HEK293 (cell line): ENCODE measurements at regions not wholly inside any gene's neighbourhood (a gene's known extent, or its start where the extent isn't known, plus 50 kb on each side); places are given as distances from the start of the nearest gene placed in this dataset.
A peak's percentile ranks its signal among the peaks of the same experiment; 100 is the strongest.

Source experiments
- CTCF ChIA-PET: fragments of 350-600 bp; formaldehyde crosslinking; extraction: SDS; loops from one replicate; lab custom pipeline; 2021; ENCODE audit warnings: antibody characterized with exemption; lab: Yijun Ruan, JAX
- POLR2A ChIA-PET: fragments of 300-600 bp; formaldehyde crosslinking; extraction: SDS; loops from one replicate; lab custom pipeline; 2020; ENCODE audit warnings: antibody characterized with exemption, inconsistent platforms; lab: Yijun Ruan, JAX
- H3K27ac ChIP-seq: fragments of 200-500 bp; sonication (Bioruptor generic); 2 replicates; pipeline ENCODE4 v1.5.1; 2014; ENCODE audit warnings: low read depth, low read length, control low read depth, inconsistent platforms; ENCODE audit errors: extremely low read depth
- H3K36me3 ChIP-seq, 2 experiments: fragments of 200-500 bp in 1 of 2; sonication (Bioruptor generic) in 1 of 2; 1 replicate in 1 of 2; 2 replicates in 1 of 2; pipeline ENCODE4 v1.5.1; 2014 to 2017; ENCODE audit warnings: inconsistent platforms in 2 of 2, low read length in 2 of 2; ENCODE audit not compliant: control insufficient read depth in 2 of 2, insufficient read depth in 1 of 2
- H3K4me1 ChIP-seq: fragments of 200-500 bp; sonication (Bioruptor generic); 2 replicates; pipeline ENCODE4 v1.5.1; 2014; ENCODE audit warnings: mild to moderate bottlenecking, low read length, inconsistent platforms; ENCODE audit not compliant: control insufficient read depth, insufficient read depth
- H3K4me3 ChIP-seq: 2 replicates; pipeline ENCODE4 v1.5.1; 2011; ENCODE audit warnings: low read depth, mild to moderate bottlenecking, control low read depth, low read length, moderate library complexity
- H3K9me3 ChIP-seq: fragments of 200-500 bp; sonication (Bioruptor generic); 2 replicates; pipeline ENCODE4 v1.5.1; 2014; ENCODE audit warnings: low read depth, low read length, inconsistent platforms; ENCODE audit not compliant: control insufficient read depth, insufficient read depth
- CTCF ChIP-seq: fragments of 450-650 bp; formaldehyde crosslinking; IDR thresholded peaks from 2 replicates; pipeline ENCODE4 v1.5.1; 2016; ENCODE audit warnings: missing biosample characterization, missing genetic modification characterization
- MEIS1 ChIP-seq: sonication (generic); formaldehyde crosslinking; IDR thresholded peaks from 2 replicates; pipeline ENCODE4 v1.8.1; 2022; ENCODE audit warnings: missing genetic modification reagents, mild to moderate bottlenecking, borderline replicate concordance
- TRIM28 ChIP-seq: IDR thresholded peaks from 2 replicates; pipeline ENCODE4 v1.6.1; 2011; ENCODE audit warnings: low read length, control low read depth, borderline replicate concordance
- ZBTB17 ChIP-seq: fragments of 450-650 bp; formaldehyde crosslinking; IDR thresholded peaks from 2 replicates; pipeline ENCODE4 v1.5.1; 2016; ENCODE audit warnings: missing biosample characterization, missing genetic modification characterization
- ZFP69B ChIP-seq: fragments of 450-650 bp; formaldehyde crosslinking; IDR thresholded peaks from 2 replicates; pipeline ENCODE4 v1.5.1; 2016; ENCODE audit warnings: missing biosample characterization, missing genetic modification characterization
- ZNF133 ChIP-seq: fragments of 450-650 bp; formaldehyde crosslinking; IDR thresholded peaks from 2 replicates; pipeline ENCODE4 v1.5.1; 2016; ENCODE audit warnings: missing biosample characterization, missing genetic modification characterization
- ZNF184 ChIP-seq: fragments of 450-650 bp; IDR thresholded peaks from 2 replicates; pipeline ENCODE4 v1.5.1; 2018; ENCODE audit warnings: missing biosample characterization, mild to moderate bottlenecking, missing genetic modification characterization
- ZNF211 ChIP-seq: fragments of 450-650 bp; formaldehyde crosslinking; IDR thresholded peaks from 2 replicates; pipeline ENCODE4 v1.5.1; 2016; ENCODE audit warnings: low read depth, missing biosample characterization, missing genetic modification characterization
- ZNF37A ChIP-seq: fragments of 450-650 bp; IDR thresholded peaks from 2 replicates; pipeline ENCODE4 v1.5.1; 2018; ENCODE audit warnings: missing biosample characterization, missing genetic modification characterization
- ZNF416 ChIP-seq: fragments of 450-650 bp; formaldehyde crosslinking; IDR thresholded peaks from 2 replicates; pipeline ENCODE4 v1.5.1; 2016; ENCODE audit warnings: missing biosample characterization, missing genetic modification characterization
- ZNF510 ChIP-seq: fragments of 450-650 bp; formaldehyde crosslinking; IDR thresholded peaks from 2 replicates; pipeline ENCODE4 v1.5.1; 2018; ENCODE audit warnings: mild to moderate bottlenecking, missing genetic modification characterization, missing biosample characterization; ENCODE audit not compliant: insufficient replicate concordance
- ZNF654 ChIP-seq: fragments of 450-650 bp; formaldehyde crosslinking; IDR thresholded peaks from 2 replicates; pipeline ENCODE4 v1.5.1; 2016; ENCODE audit warnings: low read depth, missing biosample characterization, missing genetic modification characterization
- ZSCAN30 ChIP-seq: fragments of 450-650 bp; IDR thresholded peaks from 2 replicates; pipeline ENCODE4 v1.5.1; 2018; ENCODE audit warnings: missing biosample characterization, mild to moderate bottlenecking, missing genetic modification characterization, moderate library complexity
- TF ChIP-seq, protein P1 (sequence below): fragments of 450-650 bp; formaldehyde crosslinking; IDR thresholded peaks from 2 replicates; pipeline ENCODE4 v1.5.1; 2016; ENCODE audit warnings: missing biosample characterization, missing genetic modification characterization, low read depth
- TF ChIP-seq, protein P2 (sequence below): fragments of 450-650 bp; formaldehyde crosslinking; IDR thresholded peaks from 2 replicates; pipeline ENCODE4 v1.5.1; 2017; ENCODE audit warnings: missing biosample characterization, missing genetic modification characterization
- TF ChIP-seq, protein P3 (sequence below): fragments of 450-650 bp; formaldehyde crosslinking; IDR thresholded peaks from 2 replicates; pipeline ENCODE4 v1.5.1; 2016; ENCODE audit warnings: missing biosample characterization, missing genetic modification characterization

GRCh38 chr20:22682381-22682780 lies 98.0 kb upstream of the FOXA2 start (continued):
- TF ChIP-seq, protein P1, sequence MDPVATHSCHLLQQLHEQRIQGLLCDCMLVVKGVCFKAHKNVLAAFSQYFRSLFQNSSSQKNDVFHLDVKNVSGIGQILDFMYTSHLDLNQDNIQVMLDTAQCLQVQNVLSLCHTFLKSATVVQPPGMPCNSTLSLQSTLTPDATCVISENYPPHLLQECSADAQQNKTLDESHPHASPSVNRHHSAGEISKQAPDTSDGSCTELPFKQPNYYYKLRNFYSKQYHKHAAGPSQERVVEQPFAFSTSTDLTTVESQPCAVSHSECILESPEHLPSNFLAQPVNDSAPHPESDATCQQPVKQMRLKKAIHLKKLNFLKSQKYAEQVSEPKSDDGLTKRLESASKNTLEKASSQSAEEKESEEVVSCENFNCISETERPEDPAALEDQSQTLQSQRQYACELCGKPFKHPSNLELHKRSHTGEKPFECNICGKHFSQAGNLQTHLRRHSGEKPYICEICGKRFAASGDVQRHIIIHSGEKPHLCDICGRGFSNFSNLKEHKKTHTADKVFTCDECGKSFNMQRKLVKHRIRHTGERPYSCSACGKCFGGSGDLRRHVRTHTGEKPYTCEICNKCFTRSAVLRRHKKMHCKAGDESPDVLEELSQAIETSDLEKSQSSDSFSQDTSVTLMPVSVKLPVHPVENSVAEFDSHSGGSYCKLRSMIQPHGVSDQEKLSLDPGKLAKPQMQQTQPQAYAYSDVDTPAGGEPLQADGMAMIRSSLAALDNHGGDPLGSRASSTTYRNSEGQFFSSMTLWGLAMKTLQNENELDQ (tag by site-specific recombination), result no peak
- TF ChIP-seq, protein P2, sequence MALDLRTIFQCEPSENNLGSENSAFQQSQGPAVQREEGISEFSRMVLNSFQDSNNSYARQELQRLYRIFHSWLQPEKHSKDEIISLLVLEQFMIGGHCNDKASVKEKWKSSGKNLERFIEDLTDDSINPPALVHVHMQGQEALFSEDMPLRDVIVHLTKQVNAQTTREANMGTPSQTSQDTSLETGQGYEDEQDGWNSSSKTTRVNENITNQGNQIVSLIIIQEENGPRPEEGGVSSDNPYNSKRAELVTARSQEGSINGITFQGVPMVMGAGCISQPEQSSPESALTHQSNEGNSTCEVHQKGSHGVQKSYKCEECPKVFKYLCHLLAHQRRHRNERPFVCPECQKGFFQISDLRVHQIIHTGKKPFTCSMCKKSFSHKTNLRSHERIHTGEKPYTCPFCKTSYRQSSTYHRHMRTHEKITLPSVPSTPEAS (tag by site-specific recombination), result no peak

DNA sequence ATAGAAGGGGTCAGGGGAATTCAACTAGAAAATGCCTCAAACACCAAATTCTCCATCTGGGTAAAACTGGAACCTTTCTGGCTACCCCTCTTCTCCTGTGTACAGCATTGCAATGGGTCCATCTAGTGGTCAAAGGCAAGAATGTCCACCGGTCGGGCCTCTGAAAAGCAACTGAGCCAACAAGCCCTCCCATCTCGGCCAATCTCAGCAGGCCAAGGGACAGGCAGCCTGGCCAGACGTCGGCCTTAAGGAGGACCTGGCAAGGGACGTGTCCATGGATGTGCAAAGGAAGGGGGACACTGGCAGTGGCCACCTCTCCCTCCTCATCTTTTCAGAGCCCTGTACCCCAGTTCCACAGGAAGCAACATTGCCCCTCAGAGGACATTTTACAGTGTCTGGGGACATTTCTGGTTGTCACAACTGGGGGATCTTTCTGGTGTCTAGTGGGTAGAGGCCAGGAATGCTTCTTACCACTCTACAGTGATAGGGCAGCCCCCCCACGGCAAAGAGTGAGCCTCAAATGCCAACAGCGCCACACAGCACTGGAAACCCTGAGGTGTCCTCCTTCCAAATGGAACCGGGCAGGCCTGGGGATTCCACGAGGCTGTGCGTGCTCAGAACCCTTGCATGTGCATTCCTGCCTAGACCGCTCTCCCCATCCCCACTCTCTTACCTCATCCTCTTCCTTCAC lies 99.8 kb upstream of the FOXA2 start:
- POLR2A ChIA-PET, result interaction anchor here (0.6 kb wide), 1 partner anchor 76 kb away, joined by 3 read pairs; no protein-coding TSS in a partner anchor

DNA sequence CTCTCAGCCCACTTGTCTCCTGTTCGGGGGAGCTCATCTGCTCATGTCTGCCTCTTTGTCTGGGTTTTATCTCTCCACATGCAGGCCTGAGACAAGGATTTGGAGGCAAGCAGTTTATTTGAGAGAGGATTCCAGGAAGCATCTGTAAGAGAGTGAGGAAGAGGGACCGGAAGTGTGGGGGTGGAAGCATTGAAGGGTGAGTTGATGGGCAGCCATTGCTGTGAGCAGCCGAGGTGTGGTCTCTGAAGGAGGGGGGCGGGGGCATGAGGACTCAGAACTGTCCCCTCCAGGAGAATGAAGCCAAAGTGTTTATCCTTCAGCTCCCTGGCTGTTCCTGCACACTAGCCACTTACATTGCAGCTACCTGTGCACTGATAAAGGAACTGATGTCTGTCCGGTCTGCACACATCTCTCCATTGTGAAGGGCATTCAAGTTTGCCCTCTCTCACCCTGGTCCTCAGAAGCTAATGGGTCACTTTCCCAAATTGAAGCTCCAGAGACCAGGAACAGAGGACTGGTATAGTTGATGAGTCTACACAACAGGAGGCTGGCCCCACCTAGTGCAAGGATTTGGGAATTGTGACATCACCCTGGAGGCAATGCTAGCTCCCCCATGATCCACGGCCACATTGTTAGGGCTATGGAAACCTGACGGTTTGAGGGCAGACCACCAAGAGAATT lies 100.5 kb upstream of the FOXA2 start:
- Histone ChIP-seq H3K27ac (no peak overlapping the region), H3K4me1 (no peaks in the 10 kb centered on the region), H3K9me3 (no peaks in the 10 kb centered on the region), H3K4me3 (no peak overlapping the region), H3K36me3 (no peaks in the 10 kb centered on the region)
- ChIA-PET CTCF (interaction anchor here (0.6 to 3.9 kb wide), 16 partner anchors 9 to 656 kb away, joined by 3 to 86 read pairs (median 4); no protein-coding TSS in a partner anchor), POLR2A (interaction anchor here (0.6 kb wide), 1 partner anchor 77 kb away, joined by 3 read pairs; no protein-coding TSS in a partner anchor)
- no peak for TF ChIP-seq ZFP69B (tag by site-specific recombination)
- no peak for TF ChIP-seq TRIM28
- TF ChIP-seq ZNF211 (tag by site-specific recombination), result no peak
- no peak for TF ChIP-seq ZNF510 (tag by site-specific recombination)
- no peak for TF ChIP-seq ZNF184
- TF ChIP-seq ZNF654 (tag by site-specific recombination), result peak; percentile 24; the same call in 1 of the 2 replicates
- TF ChIP-seq ZNF133 (tag by site-specific recombination), result no peak
- TF ChIP-seq ZNF37A (tag by site-specific recombination), result no peak
- peak; percentile 46; the same call in 1 of the 2 replicates for TF ChIP-seq CTCF
- no peak for TF ChIP-seq ZNF416
- TF ChIP-seq ZBTB17 (tag by site-specific recombination), result no peak

More for the DNA sequence above, 99.8 kb upstream of the FOXA2 start:
- CTCF ChIA-PET, result interaction anchor here (0.6 to 3.9 kb wide), 13 partner anchors 9 to 657 kb away, joined by 3 to 86 read pairs (median 3); no protein-coding TSS in a partner anchor
- no peaks in the 10 kb centered on the region for H3K9me3 ChIP-seq
- no peak overlapping the region for H3K4me3 ChIP-seq
- no peaks in the 10 kb centered on the region for H3K36me3 ChIP-seq
- peak; percentile 96 for TF ChIP-seq ZNF654 (tag by site-specific recombination)
- TF ChIP-seq CTCF, result peak; percentile 79; the same call in 1 of the 2 replicates
- 0 out of 2 replicates have a peak, but pooled peaks have one; percentile 46 for TF ChIP-seq ZSCAN30 (tag by site-specific recombination)
- TF ChIP-seq MEIS1 (CRISPR knock-in tag), result no peak
- TF ChIP-seq, protein P3, sequence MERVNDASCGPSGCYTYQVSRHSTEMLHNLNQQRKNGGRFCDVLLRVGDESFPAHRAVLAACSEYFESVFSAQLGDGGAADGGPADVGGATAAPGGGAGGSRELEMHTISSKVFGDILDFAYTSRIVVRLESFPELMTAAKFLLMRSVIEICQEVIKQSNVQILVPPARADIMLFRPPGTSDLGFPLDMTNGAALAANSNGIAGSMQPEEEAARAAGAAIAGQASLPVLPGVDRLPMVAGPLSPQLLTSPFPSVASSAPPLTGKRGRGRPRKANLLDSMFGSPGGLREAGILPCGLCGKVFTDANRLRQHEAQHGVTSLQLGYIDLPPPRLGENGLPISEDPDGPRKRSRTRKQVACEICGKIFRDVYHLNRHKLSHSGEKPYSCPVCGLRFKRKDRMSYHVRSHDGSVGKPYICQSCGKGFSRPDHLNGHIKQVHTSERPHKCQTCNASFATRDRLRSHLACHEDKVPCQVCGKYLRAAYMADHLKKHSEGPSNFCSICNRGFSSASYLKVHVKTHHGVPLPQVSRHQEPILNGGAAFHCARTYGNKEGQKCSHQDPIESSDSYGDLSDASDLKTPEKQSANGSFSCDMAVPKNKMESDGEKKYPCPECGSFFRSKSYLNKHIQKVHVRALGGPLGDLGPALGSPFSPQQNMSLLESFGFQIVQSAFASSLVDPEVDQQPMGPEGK (tag by site-specific recombination), result no peak
- no peaks in the 10 kb centered on the region for H3K4me1 ChIP-seq
- H3K27ac ChIP-seq, result no peak overlapping the region
